ENCODE measurements at regions not wholly inside any gene's neighbourhood (a gene's known extent, or its start where the extent isn't known, plus 50 kb on each side); places are given as distances from the start of the nearest gene placed in this dataset.
"Not testable (repeated sequence)": the region's sequence is repeated elsewhere in the genome, so short reads cannot be mapped to it uniquely, and the experiment has no call there.

GRCh38 chr4:130023088-130023487 lies 927.1 kb downstream of the C4orf33 start:
- no peak for DNase-seq

DNA sequence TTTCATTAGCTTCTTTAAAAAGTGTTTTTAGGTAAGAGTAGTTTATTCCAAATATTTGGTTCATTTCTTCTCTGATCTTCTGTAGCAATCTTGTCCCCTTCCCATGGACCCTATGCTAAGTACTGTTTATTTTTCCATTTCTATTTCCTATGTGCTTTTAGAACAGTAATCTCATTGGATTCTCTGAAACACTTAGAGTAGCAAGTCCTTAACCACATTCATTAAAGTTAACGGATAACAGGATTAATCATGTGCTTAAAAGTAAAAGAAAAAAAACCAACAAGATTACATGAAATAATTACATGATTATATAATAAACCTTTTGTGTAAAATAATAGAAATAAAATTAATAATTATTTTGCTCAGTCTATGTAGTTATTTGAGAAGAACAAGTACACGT lies 929.7 kb downstream of the C4orf33 start:
- DNase-seq: no peak

DNA sequence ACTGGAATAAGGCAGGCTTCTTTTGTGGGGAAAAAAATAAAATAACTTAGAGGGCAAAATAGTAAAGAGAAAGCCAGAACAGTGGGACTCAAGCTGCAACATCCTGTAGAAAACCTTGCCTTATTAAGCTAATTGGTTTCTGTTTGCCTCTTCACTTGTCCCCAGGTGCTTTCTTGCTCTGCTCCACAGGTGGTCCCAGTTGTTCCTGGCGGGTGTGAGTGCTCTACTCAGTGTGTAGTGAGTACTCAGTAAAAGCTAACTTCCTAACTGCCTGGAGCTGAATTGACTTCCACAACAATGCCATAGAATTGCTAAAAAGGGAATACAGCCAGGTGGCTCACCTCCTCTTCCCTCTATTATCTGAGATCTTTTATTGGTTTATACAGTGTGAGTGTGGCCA lies 930.2 kb downstream of the C4orf33 start:
- DNase-seq: no peak

GRCh38 chr4:130027973-130028372 lies 932.0 kb downstream of the C4orf33 start:
- no peak for DNase-seq

DNA sequence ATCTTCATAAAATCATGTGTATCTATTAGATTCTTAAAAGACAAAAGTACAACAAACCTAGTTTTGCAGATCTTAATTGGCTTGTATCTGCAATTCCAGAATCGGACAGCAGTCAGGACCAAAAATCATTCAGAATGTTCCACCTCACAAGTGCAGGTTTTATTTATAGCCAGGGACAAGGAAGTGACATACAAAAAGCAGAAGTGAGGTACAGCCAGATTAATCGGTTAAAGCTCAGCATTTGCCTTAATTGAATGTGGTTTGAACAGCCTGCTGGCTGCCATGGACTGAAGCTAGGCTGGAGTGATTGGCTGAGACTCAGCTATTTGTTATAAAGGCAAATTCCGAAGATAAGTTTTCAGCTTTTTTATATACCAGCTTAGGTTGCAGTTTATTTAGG lies 932.6 kb downstream of the C4orf33 start:
- no peak for DNase-seq

DNA sequence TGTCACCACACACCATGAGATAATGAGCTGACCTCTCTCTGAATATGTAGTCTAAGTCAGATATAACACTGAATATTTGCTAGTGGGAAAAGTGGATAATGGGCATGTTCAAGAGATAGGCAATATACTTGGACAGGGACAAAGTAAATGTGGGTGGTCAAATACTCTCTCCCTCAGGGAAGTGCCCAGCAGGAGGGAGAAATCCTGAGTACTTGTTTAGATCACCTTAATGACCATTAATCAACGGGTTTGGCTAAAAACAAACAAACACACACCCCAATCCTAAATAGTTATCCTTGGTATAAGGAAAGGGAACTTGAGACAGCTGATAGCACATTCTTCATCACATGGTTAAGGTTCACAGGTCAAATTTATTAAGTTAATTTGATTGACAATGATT lies 933.5 kb downstream of the C4orf33 start:
- DNase-seq: no peak

DNA sequence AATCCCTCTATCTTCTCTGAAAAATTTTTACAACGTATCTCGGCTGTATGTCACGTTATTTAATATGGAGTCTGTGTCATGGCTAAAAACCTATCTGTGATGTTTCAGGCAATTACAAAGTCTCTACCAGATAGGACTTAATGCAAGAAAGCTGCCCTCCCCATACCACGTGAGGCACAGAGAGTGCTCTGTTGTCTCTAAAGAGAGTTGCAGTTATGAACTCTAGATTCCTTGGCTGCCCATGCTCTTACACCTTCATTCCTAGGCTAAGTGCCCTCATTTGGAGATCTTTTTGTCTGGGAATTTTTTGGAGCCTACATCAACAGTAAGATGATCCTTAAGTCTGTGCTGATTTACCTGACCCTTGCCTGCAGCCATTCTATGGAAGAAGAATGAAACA lies 935.9 kb downstream of the C4orf33 start:
- no peak for DNase-seq

DNA sequence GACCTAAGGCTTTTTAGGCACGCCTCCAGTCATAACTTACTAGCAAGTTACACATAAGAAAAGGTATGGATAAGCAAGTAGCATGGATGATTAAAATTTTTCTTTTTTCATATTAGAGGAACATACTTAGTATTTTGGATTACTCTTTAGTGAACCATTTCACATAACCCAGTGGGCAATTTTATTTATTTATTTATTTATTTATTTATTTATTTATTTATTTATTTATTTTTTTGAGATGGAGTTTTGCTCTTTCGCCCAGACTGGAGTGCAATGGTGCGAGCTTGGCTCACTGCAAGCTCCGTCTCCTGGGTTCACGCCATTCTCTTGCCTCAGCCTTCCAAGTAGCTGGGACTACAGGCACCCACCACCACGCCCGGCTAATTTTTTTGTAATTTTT lies 937.7 kb downstream of the C4orf33 start:
- not testable (repeated sequence) for DNase-seq

GRCh38 chr4:130034876-130035275 lies 938.9 kb downstream of the C4orf33 start:
- no peak for DNase-seq

GRCh38 chr4:130035391-130035790 lies 939.4 kb downstream of the C4orf33 start:
- no peak for DNase-seq

DNA sequence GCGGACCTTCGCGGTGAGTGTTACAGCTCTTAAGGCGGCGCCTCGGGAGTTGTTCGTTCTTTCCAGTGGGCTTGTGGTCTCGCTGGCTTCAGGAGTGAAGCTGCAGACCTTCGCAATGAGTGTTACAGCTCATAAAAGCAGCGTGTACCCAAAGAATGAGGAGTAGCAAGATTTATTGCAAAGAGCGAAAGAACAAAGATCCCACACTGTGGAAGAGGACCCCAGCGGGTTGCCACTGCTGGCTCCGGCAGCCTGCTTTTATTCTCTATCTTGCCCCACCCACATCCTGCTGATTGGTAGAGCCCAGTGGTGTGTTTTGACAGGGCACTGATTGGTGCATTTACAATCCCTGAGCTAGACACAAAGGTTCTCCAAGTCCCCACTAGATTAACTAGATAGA lies 941.9 kb downstream of the C4orf33 start:
- not testable (repeated sequence) for DNase-seq

- not testable (repeated sequence) for DNase-seq
Observed at GRCh38 chr4:130038540-130038939, 942.6 kb downstream of the C4orf33 start.

GRCh38 chr4:130043732-130044160 lies 947.8 kb downstream of the C4orf33 start:
- DNase-seq: no peak

GRCh38 chr4:130044788-130045531 lies 949.0 kb downstream of the C4orf33 start:
- DNase-seq: no peak

GRCh38 chr4:130053723-130054122 lies 957.8 kb downstream of the C4orf33 start:
- no peak for DNase-seq

DNA sequence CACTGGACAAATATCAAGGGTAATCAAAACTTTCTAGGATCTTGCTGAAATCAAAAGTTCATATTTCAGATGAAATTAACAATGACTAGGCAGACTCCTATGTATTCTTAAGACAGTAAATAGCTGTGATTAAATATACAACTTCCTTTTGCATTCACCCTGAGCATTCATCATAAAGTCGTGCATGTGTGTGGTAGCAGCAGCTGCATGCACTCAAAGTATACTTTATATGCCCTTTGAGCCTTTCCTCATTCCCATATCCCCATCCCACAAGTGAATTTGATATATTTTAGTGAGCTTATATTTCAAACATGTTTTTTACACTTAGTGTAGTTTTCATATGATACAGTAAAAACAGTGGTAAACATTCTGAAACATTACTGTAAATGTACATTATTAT lies 959.0 kb downstream of the C4orf33 start:
- DNase-seq: no peak

GRCh38 chr4:130056286-130056685 lies 960.3 kb downstream of the C4orf33 start:
- no peak for DNase-seq

DNA sequence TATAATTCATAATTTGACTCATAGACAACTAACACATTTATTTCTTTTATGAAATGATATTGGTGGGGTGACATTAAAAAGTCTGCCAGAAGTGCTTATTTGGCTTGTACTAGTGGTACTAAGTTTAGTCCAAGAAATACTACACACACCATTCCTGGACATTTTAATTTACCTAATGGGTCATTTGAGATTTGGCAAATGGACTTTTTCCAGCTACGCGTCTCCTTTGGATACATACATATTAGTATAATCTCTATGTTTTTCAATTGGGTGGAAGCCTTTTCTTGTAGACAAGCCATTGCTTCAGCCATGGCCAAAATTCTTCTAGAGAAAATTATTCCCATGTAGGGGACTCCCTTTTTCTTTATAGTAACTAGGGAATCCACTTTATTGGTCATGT lies 968.5 kb downstream of the C4orf33 start:
- DNase-seq: no peak

DNA sequence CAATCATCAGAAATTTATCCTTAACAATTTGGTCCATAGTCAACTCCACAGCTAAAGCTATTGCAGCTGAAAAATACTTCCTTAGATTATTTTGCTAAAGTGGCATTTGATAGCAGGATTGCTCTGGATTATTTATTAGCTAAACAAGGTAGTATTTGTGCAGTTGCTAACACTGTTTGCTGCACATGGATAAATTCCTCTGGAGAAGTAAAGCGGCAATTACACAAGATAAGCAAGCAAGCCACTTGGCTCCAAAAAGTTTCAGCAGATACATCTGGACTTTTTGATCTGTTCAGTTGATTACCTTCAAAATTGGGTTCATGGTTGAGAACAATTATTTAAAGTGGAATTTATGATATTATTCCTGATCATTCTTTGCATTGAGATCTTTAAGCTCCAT lies 971.5 kb downstream of the C4orf33 start:
- no peak for DNase-seq

DNA sequence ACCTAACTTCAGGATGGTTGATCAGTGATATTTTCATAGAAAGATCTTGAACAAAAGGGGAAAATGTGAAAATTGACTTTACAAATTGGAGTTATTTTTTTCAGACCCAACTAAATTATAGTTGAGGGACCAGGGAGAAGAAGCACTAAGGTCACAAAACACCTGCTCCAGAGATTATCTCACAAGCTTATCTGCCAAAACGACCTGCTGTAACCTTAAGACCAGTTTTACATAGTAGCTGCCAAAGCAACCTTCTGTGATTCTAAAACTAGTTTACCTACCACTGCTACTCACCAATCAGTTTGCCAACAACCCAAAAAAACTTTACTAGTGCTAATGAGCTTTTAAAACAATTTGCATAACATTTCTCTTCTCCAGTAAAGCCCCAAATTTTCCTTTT lies 972.1 kb downstream of the C4orf33 start:
- no peak for DNase-seq

DNA sequence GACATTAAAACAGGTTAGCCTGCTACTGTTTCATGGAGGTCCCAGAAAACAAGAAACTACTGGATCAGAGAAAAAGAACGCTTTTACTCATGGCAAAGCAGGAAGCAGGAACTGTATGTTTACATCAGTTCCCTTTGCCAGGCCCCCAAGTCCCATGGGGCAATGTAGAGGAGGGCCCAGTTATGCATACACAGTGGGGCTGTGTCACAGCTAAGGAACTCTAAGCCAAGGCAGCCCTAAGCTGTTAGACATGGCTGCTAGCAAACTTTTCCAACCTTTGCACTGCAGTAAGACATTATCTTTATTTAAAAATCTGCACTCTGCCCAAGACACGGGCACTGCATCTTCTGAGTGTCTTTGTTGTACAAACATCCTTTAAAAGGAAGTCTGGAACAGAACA lies 975.8 kb downstream of the C4orf33 start:
- no peak for DNase-seq

GRCh38 chr4:130073145-130073790 lies 977.3 kb downstream of the C4orf33 start:
- no peak for DNase-seq

- no peak for DNase-seq
Observed at GRCh38 chr4:130074096-130074495, 978.1 kb downstream of the C4orf33 start.

DNA sequence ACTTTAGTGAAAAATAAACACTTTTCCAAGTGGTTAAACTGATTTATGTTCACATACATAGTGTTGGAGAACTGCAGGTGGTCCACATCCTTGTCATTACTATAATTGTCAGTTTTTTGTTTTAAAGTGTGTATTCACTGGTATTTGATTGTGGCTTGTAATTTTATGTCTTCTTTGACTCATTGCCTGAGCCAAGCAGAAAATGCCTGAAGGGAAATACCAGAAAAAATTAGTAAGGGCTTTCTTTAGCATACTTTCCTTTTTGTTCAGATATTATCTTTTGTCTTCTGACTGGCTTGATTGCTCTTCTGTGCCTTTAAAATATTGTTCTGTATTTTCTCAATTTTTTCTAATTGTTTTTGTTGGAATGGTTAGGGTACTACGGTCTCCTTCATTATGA lies 981.3 kb downstream of the C4orf33 start:
- DNase-seq: no peak

GRCh38 chr4:130079027-130079426 lies 983.1 kb downstream of the C4orf33 start:
- DNase-seq: not testable (repeated sequence)

All from T-helper 1 cell (primary cell).